HG03064 (cell line): ENCODE measurements at regions not wholly inside any gene's neighbourhood (a gene's known extent, or its start where the extent isn't known, plus 50 kb on each side); places are given as distances from the start of the nearest gene placed in this dataset.
"Not testable (repeated sequence)": the region's sequence is repeated elsewhere in the genome, so short reads cannot be mapped to it uniquely, and the experiment has no call there.

Source experiments
- ATAC-seq: cut with Tn5 transposase; IDR thresholded peaks from one replicate; pipeline ENCODE4 v1.9.1; 2021; ENCODE audit warnings: low read depth; ENCODE audit not compliant: unreplicated experiment

DNA sequence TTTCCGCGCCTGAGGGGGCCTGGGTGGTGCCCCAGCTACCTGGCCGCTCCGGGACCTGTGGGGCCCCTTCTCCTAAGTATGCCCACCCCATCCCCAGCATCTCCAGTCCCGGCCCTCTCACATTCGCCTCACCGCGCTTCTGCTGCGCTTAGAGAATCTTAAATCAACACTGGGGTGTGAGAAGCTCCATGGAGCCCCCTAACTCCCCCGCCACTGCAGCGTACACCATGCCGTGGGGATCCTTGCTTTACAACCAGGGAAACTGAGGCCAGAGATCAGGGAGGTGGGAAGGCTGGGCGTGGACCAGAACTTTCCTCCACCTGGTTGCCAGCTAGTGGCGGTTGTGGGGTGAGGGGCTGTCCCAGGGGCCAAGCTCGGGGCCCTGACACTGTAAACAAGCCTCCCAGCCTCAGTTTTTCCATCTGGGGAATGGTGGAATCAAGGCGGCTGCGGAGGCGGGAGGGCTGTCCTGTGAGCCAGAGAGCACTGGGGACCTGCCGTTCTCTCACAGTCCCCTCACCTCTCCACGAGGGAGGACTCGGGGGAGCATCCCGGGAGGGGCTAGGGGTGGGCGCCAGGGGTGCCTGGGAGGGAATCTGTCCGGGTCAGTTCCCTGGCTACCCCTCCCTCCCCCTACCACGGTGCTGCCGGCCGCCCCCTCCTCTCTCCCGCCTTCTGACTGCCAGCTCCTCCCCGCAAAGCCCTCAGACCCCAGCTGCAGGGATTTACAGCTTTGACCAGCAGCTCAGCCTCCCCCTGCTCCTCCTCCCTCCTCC is 161.2 kb downstream of the C9orf50 start:
- no peak for ATAC-seq

DNA sequence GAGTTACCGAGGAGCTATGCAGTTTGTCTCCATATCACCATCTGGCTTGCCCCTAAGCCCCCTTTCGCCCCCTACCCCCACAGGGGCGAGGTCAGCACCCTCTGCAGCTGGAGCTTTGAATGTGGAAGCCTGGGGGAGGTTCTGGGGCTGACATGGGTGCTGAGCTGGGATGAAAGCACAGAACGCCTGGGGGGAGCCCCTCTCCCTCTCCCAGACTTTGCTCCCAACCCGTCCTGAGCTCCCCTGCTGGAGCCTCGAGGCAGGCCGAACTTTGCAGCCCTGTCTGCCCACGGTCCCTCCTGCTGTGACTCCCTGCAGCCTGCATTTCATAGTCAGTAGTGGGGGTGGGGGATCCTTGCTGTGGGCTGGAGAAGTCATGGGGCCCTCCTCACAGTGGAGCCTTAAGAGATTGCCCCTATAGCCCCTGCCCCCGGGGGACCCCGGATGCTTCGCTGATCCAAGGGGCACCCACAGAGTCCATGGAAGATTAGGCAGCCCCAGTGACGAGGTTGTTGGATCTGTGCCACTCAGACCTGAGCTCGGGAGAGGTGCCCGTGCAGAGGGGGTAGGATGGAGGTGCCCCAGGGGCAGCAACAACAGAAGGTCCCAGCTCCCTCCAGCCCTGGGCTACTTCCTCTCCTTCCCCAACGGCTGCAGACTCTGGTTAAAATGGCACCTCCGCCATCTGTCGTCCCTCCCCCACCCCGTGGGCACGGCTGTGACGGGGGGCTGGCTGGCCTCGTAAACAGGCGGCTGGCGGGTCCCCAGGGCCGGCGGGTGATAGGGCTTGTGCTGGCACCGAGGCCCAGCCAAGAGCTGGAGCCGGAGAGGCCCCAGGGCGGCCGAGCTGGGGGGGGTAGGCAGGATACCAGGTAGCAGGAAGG is 162.0 kb downstream of the C9orf50 start:
- no peak for ATAC-seq

DNA sequence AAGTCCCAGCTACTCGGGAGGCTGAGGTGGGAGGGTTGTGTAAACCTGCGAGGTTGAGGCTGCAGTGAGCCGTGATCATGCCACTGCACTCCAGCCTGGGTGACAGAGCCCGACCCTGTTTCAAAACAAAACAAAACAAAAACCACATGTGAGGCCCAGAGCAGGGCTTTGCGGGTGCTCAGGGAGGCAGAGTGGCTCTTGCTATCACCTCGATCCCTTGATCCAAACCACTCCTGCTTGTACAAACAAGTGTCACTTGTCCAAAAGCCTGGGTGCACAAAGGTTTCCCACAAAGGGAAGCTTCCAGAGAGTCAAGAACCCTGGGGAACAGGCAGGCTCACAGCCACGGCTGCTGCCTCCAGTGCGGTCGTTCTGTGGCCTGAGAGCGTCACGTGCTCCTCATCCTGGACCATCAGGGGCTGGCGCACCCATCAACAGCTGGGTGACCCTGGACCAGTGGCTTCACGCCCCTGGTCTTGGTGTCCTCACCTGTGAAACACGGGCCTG is 162.7 kb downstream of the C9orf50 start:
- ATAC-seq = no peak

DNA sequence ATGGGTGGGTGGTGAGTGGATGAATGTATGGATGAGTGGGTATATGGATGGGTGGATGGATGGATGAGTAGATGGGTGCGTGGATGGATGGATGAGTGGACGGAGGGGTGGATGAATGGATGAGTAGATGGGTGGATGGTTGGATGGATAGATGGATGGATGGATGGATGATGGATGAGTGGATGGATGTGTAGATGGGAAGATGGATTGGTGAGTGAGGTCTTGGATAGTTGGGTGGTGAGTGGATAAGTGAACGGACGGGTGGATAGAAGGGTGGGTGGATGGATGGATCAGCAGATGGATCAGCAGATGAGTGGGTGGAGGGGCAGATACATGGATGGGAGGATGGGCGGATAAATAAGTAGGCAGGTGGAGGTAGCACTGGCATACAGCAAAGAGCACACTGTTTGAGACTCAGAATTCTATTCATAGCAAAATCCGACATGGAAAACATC is 163.5 kb downstream of the C9orf50 start:
- no peak for ATAC-seq

DNA sequence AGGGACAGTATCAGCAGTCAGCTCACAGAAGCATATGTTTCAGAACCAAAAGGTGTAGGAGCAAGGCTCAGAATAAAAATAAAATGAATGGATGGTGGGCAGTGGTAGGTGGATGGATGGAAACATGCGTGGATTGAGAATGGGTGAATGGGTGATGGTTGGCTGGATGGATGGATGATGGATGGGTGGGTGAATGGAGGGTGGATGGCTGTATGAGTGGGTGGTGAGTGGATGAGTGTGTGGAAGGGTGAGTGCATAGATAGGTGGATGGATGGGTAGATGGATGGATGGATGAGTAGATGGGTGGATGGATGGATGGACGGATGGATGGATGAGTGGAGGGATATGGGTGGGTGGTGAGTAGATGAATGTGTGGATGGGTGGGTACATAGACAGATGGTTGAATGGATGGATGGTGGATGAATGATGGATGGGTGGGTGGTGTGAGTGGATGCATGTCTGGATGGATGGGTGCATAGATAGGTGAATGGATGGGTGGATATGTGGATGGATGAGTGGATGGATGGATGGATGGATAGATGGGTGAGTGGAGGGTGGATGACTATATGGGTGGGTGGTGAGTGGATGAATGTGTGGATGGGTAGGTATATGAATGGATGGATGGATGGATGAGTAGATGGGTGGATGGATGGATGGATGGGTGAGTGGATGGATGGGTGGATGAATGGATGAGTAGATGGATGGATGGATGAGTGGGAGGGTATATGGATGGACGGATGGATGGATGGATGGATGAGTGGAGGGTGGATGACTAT is 164.2 kb downstream of the C9orf50 start:
- ATAC-seq = no peak

DNA sequence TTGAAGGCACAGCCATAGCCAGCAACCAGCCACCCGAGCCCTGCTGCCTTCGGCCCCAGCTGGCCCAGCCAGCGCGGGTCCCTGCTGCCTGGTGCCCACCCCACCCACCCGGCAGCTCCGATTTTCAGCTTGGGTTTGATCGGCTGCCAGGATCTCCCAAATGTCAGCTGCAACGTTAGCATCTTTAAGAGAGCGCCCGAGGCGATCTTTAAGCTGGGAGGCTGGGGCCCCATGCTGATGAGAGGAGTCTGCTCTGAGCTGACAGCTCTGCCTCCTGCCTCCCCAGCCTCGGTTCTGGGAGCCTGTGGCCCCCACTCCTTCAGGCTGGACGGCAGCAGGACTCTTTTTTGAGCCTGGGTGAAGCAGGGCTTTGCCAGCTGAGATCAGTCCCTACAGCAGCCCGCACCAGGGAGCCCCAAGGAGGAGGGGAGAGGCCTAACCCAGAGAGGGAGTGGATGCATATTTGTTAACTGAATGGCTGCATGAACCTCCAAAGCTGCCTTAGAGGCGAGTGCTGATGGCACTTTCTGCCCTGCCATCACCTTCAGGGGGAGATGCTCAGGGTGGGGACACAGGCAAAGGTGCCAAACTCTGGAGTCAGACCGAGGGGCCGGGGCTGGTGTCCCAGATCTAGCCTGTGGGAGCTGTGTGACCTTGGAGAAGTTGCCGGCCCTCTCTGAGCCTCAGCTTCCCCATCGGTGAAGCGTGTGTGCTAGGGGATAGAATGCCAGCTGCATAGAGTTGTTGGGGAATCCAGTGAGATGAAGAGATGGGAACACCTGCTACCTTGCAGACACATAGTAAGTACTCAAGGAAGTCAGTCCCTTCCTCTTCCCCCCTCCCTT is 165.5 kb downstream of the C9orf50 start:
- ATAC-seq = no peak

DNA sequence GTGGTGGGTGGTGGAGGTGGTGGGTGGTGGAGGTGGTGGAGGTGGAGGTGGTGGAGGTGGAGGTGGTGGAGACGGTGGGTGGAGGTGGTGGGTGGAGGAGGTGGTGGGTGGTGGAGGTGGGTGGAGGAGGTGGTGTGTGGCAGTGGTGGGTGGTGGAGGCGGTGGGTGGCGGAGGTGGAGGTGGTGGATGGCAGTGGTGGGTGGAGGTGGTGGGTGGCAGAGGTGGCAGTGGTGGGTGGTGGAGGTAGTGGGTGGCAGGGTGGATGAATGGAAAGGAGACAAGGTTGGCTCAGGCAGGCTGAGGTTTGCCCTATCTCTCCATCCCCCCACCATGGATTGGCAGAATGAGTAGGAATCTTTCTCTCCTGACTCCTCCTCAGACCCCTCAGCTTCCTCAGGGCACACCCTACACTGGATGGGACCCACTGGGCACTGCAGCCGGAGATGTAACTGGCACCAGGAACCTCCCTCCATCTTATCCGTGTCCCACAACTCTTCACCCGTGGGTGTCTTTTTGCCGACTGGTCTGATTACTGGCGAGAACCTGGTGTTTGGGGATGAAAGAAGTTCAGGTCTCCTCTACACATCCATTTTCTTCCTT is 166.3 kb downstream of the C9orf50 start:
- ATAC-seq = no peak

DNA sequence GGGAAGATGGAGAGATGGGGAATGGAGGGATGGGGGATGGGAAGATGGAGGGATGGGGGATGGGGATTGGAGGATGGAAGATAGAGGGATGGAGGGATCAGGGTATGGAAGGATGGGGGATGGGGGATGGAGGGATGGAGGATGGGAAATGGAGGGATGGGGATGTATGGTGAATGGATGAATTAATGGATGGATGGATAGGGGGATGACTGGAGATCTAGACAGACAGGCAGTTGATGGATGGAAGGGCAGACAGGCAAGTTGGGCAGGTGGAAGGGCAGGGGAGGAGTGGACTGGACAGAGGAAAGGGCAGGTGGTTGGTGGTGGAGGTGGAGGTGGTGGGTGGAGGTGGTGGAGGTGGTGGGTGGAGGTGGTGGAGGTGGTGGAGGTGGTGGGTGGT is 167.2 kb downstream of the C9orf50 start:
- no peak for ATAC-seq

DNA sequence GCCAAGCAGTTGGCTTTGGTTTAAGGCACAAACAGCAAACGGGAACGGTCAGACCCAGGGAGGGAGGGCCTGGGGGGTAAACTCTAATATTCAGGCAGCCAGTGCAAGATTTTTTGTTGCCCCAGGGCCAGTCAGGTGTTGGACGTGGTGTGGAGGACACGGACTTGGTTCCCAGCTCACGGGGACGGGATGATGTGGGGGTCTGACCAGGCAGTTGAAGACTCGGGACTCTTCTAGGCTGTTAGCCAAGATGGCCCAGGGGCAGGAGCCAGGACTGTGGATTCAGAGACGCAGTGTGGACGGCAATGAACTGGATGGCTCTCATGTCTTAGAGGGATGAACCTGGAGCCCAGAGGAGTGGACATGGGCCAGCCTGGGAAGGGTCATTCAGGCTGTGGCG is 169.2 kb downstream of the C9orf50 start:
- ATAC-seq = no peak

DNA sequence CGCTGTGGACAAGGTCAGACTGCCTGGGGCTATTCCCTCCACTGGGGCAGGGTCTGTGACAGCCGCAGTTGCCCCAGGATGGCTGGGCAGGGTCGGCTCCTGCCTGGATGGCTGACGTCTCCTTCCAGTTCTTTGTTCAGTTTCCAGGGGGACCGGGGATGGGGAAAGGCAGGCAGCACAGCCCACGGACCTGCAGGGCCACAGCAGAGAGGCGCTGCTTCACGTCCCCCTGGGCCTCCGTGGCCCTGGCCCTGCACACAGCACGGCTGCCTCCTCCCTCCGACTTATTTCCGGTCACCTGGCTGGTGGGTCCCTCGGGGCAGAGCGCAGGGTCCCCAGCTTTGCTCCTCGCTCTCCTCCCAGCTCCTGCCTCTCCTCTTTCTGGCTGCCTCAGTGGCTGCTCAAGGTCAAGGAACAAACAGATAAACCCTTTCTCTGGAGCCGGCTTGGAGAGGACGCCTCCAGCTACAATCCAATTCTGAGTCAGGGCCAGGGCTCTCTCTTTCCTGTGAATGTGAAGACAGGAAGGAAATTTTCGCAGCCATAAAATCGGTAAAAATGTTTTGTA is 169.7 kb downstream of the C9orf50 start:
- ATAC-seq = no peak

DNA sequence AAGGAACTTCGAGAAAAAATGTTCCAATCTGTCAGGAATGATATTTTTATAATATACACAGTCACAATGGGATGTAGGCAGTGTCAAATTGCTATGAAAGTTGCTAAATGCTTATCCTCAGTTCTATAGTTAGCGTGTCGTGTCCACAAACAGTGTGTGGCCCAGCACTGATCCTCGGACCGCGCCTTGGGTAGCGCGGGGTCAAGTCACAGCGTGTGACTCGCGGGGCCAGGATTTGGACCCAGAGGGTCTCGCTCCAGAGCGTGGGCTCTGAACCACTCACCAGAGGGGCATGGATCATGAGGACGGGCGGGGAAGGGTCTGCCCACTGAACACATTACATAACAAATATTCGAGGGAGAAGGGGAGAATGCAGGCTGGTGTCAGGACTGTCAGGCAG is 171.8 kb downstream of the C9orf50 start:
- ATAC-seq = no peak

DNA sequence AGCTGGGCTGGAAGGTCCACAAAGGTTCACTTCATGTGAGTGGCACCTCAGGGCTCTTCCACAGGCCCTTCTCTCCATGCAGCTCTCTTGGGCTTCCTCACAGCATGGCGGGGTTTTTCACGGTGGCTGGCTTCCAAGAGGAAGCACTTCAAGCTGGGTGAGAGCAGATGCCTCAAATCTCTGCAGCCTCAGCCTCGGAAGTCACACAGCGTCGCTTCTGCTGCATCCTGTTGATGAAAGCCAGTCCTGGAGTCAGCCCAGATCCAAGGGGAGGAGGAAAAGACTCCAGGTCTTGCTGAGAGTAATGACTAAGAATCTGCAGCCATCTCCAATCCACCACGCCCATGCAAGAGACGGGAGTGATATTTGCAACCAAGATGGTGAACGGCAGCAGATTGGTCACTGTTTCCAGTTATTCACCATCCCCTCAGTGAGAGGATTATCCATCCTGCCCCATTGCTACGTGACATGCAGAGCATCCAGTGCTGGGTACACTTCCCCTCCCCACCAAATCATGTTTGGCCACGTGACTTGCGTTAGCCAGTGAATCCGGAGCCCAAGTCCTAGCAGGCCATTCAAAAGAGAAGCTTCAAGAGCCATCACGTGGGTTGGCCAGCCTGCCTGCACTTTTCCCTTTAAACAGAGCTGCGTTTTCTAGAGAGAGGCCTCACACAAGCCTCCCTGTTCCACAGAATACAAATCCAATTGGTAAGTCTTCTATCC is 173.9 kb downstream of the C9orf50 start:
- ATAC-seq = no peak

DNA sequence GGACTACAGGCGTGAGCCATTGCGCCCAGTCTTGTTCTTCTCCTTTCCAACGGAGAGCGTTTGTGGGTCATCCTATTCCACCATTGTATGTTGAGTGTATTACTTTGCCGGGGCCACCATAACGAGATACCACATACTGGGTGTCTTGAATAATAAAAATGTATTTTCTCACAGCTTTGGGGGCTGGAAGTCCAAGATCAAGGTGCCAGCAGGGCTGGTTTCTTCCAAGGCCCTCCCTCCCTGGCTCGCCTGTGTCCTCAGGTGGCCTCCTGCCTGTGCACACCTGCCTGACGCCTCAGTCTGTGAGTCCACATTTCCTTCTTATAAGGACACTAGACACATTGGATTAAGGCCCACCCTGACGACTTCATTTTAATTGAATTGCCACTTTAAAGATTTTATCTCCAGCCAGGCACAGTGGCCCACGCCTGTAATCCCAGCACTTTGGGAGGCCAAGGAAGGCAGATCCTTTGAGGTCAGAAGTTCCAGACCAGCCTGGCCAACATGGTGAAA is 175.1 kb downstream of the C9orf50 start:
- ATAC-seq = no peak

DNA sequence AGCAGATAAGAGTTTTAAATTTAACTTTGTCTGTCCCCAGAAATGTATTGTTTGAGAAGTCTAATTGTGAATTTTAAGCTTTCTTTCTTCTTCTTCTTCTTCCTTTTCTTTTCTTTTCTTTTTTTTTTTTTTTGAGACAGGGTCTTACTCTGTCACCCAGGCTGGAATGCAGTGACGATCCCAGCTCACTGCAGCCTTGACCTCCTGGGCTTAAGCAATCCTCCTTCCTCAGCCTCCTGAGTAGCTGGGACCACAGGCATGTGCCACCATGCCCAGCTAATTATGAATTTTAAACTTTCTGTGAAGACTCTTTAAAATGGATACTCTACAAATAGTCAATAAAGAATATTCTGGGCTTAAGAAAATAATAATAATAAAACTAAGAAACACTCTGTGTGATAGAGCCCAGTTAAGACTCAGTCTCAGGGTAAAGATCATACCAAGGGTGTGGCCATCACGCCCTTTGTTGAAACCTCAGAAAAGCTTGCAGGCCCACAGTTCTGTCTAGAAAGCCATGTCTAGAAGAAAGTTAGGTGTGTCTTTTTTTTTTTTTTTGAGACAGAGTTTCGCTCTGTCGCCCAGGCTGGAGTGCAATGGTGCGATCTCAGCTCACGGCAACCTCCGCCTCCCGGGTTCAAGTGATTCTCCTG is 177.3 kb downstream of the C9orf50 start:
- not testable (repeated sequence) for ATAC-seq

DNA sequence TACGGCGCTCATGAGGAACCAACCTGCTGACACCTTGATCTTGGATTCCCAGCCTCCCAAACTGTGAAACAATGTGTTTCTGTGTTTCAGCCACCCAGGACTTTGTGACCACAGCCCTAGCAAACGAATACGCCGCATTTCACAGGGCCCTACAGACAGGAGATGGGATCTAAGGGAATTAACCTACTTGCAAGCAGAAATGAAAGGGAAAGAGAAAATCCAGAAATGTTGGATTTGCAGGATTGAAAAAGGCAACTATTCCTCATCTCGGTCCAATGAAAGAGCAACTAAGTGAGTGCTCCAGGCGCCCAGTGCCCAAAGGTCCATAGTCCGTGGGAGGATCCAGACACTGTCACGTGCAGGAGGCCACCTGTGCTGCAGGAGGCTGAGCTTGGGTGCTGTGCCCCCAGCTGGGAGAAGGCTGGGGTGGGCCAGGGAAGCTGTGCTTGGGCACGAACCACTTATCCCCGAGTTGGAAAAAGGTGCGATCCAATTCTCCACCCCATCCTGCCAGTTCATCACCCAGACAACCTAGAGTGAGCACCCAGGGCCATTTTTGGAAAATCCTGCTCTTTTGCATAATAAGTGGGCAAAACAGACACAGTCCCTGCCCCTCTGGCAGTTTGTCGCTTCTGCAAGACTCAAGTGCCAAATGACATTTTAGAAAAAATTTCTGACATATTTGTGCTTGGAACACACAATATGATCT is 177.9 kb downstream of the C9orf50 start:
- ATAC-seq = no peak

DNA sequence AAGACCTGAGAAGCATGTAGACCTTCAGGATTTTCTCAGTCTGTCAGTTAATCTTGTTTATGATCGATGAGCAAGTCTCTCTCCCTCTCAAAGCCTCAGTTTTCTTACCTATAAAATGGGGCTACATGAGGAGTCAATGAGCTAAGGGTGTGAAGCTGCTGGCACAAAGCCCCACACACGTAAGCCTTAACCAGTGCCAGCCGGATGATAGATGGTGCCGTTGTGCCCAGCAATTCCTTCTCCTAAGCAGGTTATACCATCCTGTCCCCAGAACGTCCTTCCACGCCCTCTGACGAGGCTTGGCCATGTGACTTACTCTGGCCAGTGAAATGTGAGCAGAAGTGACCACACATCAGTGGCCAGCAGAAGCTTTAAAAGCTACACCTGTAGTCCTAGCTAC is 179.0 kb downstream of the C9orf50 start:
- ATAC-seq = no peak
